Activated T-cell treated with anti-CD3 and anti-CD28 coated beads, Interleukin-2, amount 50 U/mL, for 4 hours (primary cell): ENCODE measurements at regions not wholly inside any gene's neighbourhood (a gene's known extent, or its start where the extent isn't known, plus 50 kb on each side); places are given as distances from the start of the nearest gene placed in this dataset.

Experiments
- ATAC-seq, 2 donors: fragments of 200-7000 bp; cut with Tn5 transposase; one replicate each; pipeline ENCODE4 v1.10.0; 2021
- DNase-seq: peaks from one replicate; pipeline ENCODE4 v3.0.0-alpha.2; 2020
- H3K27me3 Mint-ChIP-seq: one replicate; pipeline ENCODE4 v1.8.0; 2021; ENCODE audit warnings: low read depth, mixed read lengths
- H3K36me3 Mint-ChIP-seq: one replicate; pipeline ENCODE4 v1.8.0; 2022; ENCODE audit warnings: mixed read lengths; ENCODE audit not compliant: insufficient read depth
- H3K4me1 Mint-ChIP-seq: one replicate; pipeline ENCODE4 v1.8.0; 2021; ENCODE audit warnings: low read depth, mixed read lengths
- H3K4me3 Mint-ChIP-seq: one replicate; pipeline ENCODE4 v1.8.0; 2021; ENCODE audit warnings: mild to moderate bottlenecking, moderate library complexity, mixed read lengths
- H3K9me3 Mint-ChIP-seq: one replicate; pipeline ENCODE4 v1.8.0; 2021; ENCODE audit warnings: mixed read lengths

GRCh38 chr5:155906046-155906445 lies 420.9 kb upstream of the SGCD start:
- Mint-ChIP-seq H3K27me3 (no peaks in the 10 kb centered on the region), H3K9me3 (no peaks in the 10 kb centered on the region), H3K4me1 (no peaks in the 10 kb centered on the region), H3K4me3 (no peak overlapping the region), H3K36me3 (no peaks in the 10 kb centered on the region)
- ATAC-seq, result no peak
- DNase-seq, result no peak

- Mint-ChIP-seq H3K27me3 (peaks cover 2% of the 10 kb centered on the region), H3K4me3 (no peak overlapping the region), H3K9me3 (no peaks in the 10 kb centered on the region), H3K36me3 (no peaks in the 10 kb centered on the region), H3K4me1 (no peaks in the 10 kb centered on the region)
- DNase-seq, result no peak
- ATAC-seq, result no peak
Measured at GRCh38 chr5:155908543-155908942, 418.4 kb upstream of the SGCD start.

GRCh38 chr5:155912291-155912690 lies 414.7 kb upstream of the SGCD start:
- ATAC-seq, result no peak
- no peaks in the 10 kb centered on the region for H3K36me3 Mint-ChIP-seq
- no peak overlapping the region for H3K4me3 Mint-ChIP-seq

GRCh38 chr5:155914766-155915165 lies 412.2 kb upstream of the SGCD start:
- H3K9me3 Mint-ChIP-seq, result no peaks in the 10 kb centered on the region

More at GRCh38 chr5:155912291-155912690, 414.7 kb upstream of the SGCD start:
- H3K9me3 Mint-ChIP-seq, result no peaks in the 10 kb centered on the region
- no peaks in the 10 kb centered on the region for H3K4me1 Mint-ChIP-seq
- no peak for DNase-seq
- peaks cover 2% of the 10 kb centered on the region for H3K27me3 Mint-ChIP-seq

GRCh38 chr5:155915601-155916000 lies 411.4 kb upstream of the SGCD start:
- Mint-ChIP-seq H3K4me3 (no peak overlapping the region), H3K36me3 (no peaks in the 10 kb centered on the region), H3K27me3 (peaks cover 2% of the 10 kb centered on the region), H3K9me3 (no peaks in the 10 kb centered on the region), H3K4me1 (no peaks in the 10 kb centered on the region)
- DNase-seq (no peak), ATAC-seq (no peak)

More at GRCh38 chr5:155914766-155915165, 412.2 kb upstream of the SGCD start:
- Mint-ChIP-seq H3K36me3 (no peaks in the 10 kb centered on the region), H3K4me1 (no peaks in the 10 kb centered on the region), H3K27me3 (peaks cover 2% of the 10 kb centered on the region), H3K4me3 (no peak overlapping the region)
- no peak for DNase-seq
- no peak for ATAC-seq

- H3K4me1 Mint-ChIP-seq, result no peaks in the 10 kb centered on the region
Measured at GRCh38 chr5:155919126-155919525, 407.8 kb upstream of the SGCD start.

GRCh38 chr5:155919725-155920124 lies 407.2 kb upstream of the SGCD start:
- Mint-ChIP-seq H3K27me3 (peaks cover 2% of the 10 kb centered on the region), H3K4me3 (no peak overlapping the region)
- ATAC-seq, result no peak

More at GRCh38 chr5:155919126-155919525, 407.8 kb upstream of the SGCD start:
- Mint-ChIP-seq H3K36me3 (no peaks in the 10 kb centered on the region), H3K9me3 (no peaks in the 10 kb centered on the region), H3K4me3 (no peak overlapping the region), H3K27me3 (peaks cover 2% of the 10 kb centered on the region)
- ATAC-seq (no peak), DNase-seq (no peak)

GRCh38 chr5:155921621-155922020 lies 405.3 kb upstream of the SGCD start:
- Mint-ChIP-seq H3K4me1 (no peaks in the 10 kb centered on the region), H3K27me3 (peaks cover 2% of the 10 kb centered on the region), H3K4me3 (no peak overlapping the region), H3K9me3 (no peaks in the 10 kb centered on the region), H3K36me3 (no peaks in the 10 kb centered on the region)
- ATAC-seq, result no peak
- DNase-seq, result no peak

More at GRCh38 chr5:155919725-155920124, 407.2 kb upstream of the SGCD start:
- Mint-ChIP-seq H3K4me1 (no peaks in the 10 kb centered on the region), H3K36me3 (no peaks in the 10 kb centered on the region), H3K9me3 (no peaks in the 10 kb centered on the region)
- DNase-seq, result no peak

GRCh38 chr5:155923784-155924183 lies 403.2 kb upstream of the SGCD start:
- H3K9me3 Mint-ChIP-seq, result no peaks in the 10 kb centered on the region
- ATAC-seq (no peak), DNase-seq (no peak)
- no peaks in the 10 kb centered on the region for H3K36me3 Mint-ChIP-seq
- H3K4me1 Mint-ChIP-seq, result no peaks in the 10 kb centered on the region
- H3K4me3 Mint-ChIP-seq, result no peak overlapping the region
- peaks cover 2% of the 10 kb centered on the region for H3K27me3 Mint-ChIP-seq

- no peak overlapping the region for H3K4me3 Mint-ChIP-seq
- no peaks in the 10 kb centered on the region for H3K36me3 Mint-ChIP-seq
- ATAC-seq (no peak), DNase-seq (no peak)
- H3K27me3 Mint-ChIP-seq, result peaks cover 2% of the 10 kb centered on the region
- H3K4me1 Mint-ChIP-seq, result no peaks in the 10 kb centered on the region
- H3K9me3 Mint-ChIP-seq, result no peaks in the 10 kb centered on the region
Measured at GRCh38 chr5:155926031-155926430, 400.9 kb upstream of the SGCD start.

- peaks cover 2% of the 10 kb centered on the region for H3K27me3 Mint-ChIP-seq
- H3K4me3 Mint-ChIP-seq, result no peak overlapping the region
- DNase-seq (no peak), ATAC-seq (no peak)
- no peaks in the 10 kb centered on the region for H3K9me3 Mint-ChIP-seq
- no peaks in the 10 kb centered on the region for H3K4me1 Mint-ChIP-seq
- H3K36me3 Mint-ChIP-seq, result no peaks in the 10 kb centered on the region
Measured at GRCh38 chr5:155926766-155927165, 400.2 kb upstream of the SGCD start.

GRCh38 chr5:155929112-155929511 lies 397.9 kb upstream of the SGCD start:
- H3K36me3 Mint-ChIP-seq, result no peaks in the 10 kb centered on the region
- no peaks in the 10 kb centered on the region for H3K9me3 Mint-ChIP-seq
- DNase-seq, result no peak
- H3K4me3 Mint-ChIP-seq, result no peak overlapping the region
- H3K4me1 Mint-ChIP-seq, result no peaks in the 10 kb centered on the region
- peaks cover 2% of the 10 kb centered on the region for H3K27me3 Mint-ChIP-seq
- ATAC-seq, result no peak

- Mint-ChIP-seq H3K27me3 (no peaks in the 10 kb centered on the region), H3K4me3 (no peak overlapping the region), H3K36me3 (no peaks in the 10 kb centered on the region), H3K9me3 (no peaks in the 10 kb centered on the region), H3K4me1 (no peaks in the 10 kb centered on the region)
- DNase-seq (no peak), ATAC-seq (no peak)
Measured at GRCh38 chr5:155934964-155935363, 392.0 kb upstream of the SGCD start.

GRCh38 chr5:155935723-155936122 lies 391.2 kb upstream of the SGCD start:
- Mint-ChIP-seq H3K4me1 (no peaks in the 10 kb centered on the region), H3K4me3 (no peak overlapping the region)
- no peak for ATAC-seq

GRCh38 chr5:155936520-155937406 lies 390.2 kb upstream of the SGCD start:
- H3K27me3 Mint-ChIP-seq, result no peaks in the 10 kb centered on the region
- no peaks in the 10 kb centered on the region for H3K36me3 Mint-ChIP-seq
- no peak overlapping the region for H3K4me3 Mint-ChIP-seq
- no peak for DNase-seq
- ATAC-seq, result no peak
- no peaks in the 10 kb centered on the region for H3K4me1 Mint-ChIP-seq
- no peaks in the 10 kb centered on the region for H3K9me3 Mint-ChIP-seq

More at GRCh38 chr5:155935723-155936122, 391.2 kb upstream of the SGCD start:
- H3K36me3 Mint-ChIP-seq, result no peaks in the 10 kb centered on the region
- H3K27me3 Mint-ChIP-seq, result no peaks in the 10 kb centered on the region
- DNase-seq, result no peak
- no peaks in the 10 kb centered on the region for H3K9me3 Mint-ChIP-seq
